BLaER1 (cell line): ENCODE measurements at regions not wholly inside any gene's neighbourhood (a gene's known extent, or its start where the extent isn't known, plus 50 kb on each side); places are given as distances from the start of the nearest gene placed in this dataset.

Experiments used
- H3K27ac ChIP-seq: shearing (Covaris generic); formaldehyde crosslinking; 2 replicates; pipeline ENCODE4 v1.8.1; 2022
- H3K27me3 ChIP-seq: shearing (Covaris generic); formaldehyde crosslinking; 2 replicates; pipeline ENCODE4 v1.8.1; 2022
- H3K36me3 ChIP-seq: shearing (Covaris generic); formaldehyde crosslinking; 2 replicates; pipeline ENCODE4 v1.8.1; 2022
- H3K4me1 ChIP-seq: shearing (Covaris generic); formaldehyde crosslinking; 2 replicates; pipeline ENCODE4 v1.8.1; 2022
- H3K4me2 ChIP-seq: shearing (Covaris generic); formaldehyde crosslinking; 2 replicates; pipeline ENCODE4 v1.8.1; 2022
- H3K4me3 ChIP-seq: shearing (Covaris generic); formaldehyde crosslinking; 2 replicates; pipeline ENCODE4 v1.8.1; 2022
- H3K9ac ChIP-seq: shearing (Covaris generic); formaldehyde crosslinking; 2 replicates; pipeline ENCODE4 v1.8.1; 2022
- H3K9me3 ChIP-seq: shearing (Covaris generic); formaldehyde crosslinking; 2 replicates; pipeline ENCODE4 v1.8.1; 2022
- H4K20me1 ChIP-seq: shearing (Covaris generic); formaldehyde crosslinking; 2 replicates; pipeline ENCODE4 v1.8.1; 2022
- Cebpa-rat ChIP-seq: shearing (Covaris generic); IDR thresholded peaks from 2 replicates; pipeline ENCODE4 v1.8.1; 2022

GRCh38 chr1:29851691-29852090, 615.4 kb downstream of the PTPRU start:
- Histone ChIP-seq H3K36me3 (no peaks in the 10 kb centered on the region), H3K9ac (no peak overlapping the region), H3K4me1 (peaks cover 80% of the 10 kb centered on the region), H3K4me3 (no peak overlapping the region), H3K9me3 (no peaks in the 10 kb centered on the region), H3K27me3 (no peaks in the 10 kb centered on the region), H3K27ac (no peak overlapping the region), H4K20me1 (no peaks in the 10 kb centered on the region), H3K4me2 (no peak overlapping the region; the same call in 1 of the 2 replicates)
- TF ChIP-seq Cebpa-rat = no peak

DNA sequence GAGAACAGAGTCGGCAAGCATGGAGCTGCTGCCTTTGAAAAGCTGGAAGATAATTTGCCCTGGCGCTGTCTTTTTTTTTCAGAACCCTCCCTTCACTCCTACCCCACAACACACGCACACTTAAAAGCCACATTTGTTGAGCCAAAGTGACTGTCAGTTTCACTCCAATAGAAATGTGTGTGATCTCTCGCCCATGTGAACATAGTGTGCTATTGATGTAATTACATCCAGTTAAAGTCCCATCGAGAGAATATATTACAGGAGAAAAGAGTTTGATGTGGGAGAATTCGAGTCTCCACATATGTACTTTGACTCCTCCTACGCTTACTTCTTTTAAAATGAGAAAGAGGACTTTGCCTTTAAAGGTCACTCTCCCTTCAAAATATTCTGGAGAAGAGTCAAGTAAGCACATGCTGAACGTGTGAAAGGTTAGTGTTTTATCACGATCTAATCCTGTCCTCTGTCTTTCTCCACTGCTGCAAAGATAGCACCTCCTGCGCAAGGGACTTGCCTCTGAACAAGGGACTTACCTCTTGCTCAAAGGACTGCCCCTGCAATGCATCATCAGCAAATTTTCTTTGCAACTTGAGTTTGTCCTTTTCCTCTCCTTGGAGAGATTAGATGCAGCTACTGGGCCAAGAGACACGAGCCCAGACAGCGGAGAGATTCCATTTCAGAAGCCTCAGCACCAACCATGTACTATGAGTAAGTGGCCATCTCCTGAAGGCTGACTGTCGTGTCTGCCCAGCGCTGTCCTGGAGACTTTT, 613.9 kb downstream of the PTPRU start:
- Histone ChIP-seq H3K9ac (no peak overlapping the region), H3K27ac (no peak overlapping the region), H3K4me3 (no peak overlapping the region; the same call in 1 of the 2 replicates), H3K27me3 (no peaks in the 10 kb centered on the region), H3K4me1 (peaks cover 66% of the 10 kb centered on the region), H3K36me3 (no peaks in the 10 kb centered on the region), H4K20me1 (no peaks in the 10 kb centered on the region), H3K4me2 (peak overlapping the region; percentile 80), H3K9me3 (no peaks in the 10 kb centered on the region)
- no peak for TF ChIP-seq Cebpa-rat

- Histone ChIP-seq H3K9me3 (no peaks in the 10 kb centered on the region), H3K4me3 (no peak overlapping the region), H3K4me2 (peak overlapping the region; percentile 80), H4K20me1 (no peaks in the 10 kb centered on the region), H3K4me1 (peaks cover 60% of the 10 kb centered on the region), H3K9ac (no peak overlapping the region), H3K27ac (no peak overlapping the region), H3K36me3 (no peaks in the 10 kb centered on the region), H3K27me3 (no peaks in the 10 kb centered on the region)
- TF ChIP-seq Cebpa-rat = no peak
Measured at GRCh38 chr1:29849038-29849750, 612.9 kb downstream of the PTPRU start.

DNA sequence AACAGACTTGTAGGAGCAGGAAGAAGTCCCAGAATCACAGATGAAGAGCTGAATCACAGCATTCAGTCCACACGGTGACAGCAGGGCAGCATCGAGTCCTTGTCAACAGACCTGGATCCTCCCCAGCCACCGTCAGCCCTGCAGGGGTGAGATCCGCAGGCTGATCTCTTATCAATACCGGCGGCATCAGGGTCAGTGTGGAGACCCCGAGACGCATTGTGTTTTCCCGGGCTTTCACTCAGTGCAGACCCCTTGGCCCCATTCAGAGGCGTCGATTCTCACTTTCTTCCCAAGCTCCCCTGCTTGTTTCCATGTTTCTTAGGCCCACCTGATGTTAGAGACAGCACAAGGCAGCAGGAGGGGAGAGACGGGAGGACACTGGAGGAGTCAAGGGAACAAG, 609.6 kb downstream of the PTPRU start:
- Histone ChIP-seq H3K4me1 (peaks cover 29% of the 10 kb centered on the region), H3K9ac (no peak overlapping the region), H3K27ac (no peak overlapping the region), H3K4me3 (no peak overlapping the region), H3K36me3 (no peaks in the 10 kb centered on the region), H4K20me1 (no peaks in the 10 kb centered on the region), H3K4me2 (no peak overlapping the region), H3K27me3 (no peaks in the 10 kb centered on the region), H3K9me3 (peaks cover 16% of the 10 kb centered on the region)
- TF ChIP-seq Cebpa-rat = no peak

DNA sequence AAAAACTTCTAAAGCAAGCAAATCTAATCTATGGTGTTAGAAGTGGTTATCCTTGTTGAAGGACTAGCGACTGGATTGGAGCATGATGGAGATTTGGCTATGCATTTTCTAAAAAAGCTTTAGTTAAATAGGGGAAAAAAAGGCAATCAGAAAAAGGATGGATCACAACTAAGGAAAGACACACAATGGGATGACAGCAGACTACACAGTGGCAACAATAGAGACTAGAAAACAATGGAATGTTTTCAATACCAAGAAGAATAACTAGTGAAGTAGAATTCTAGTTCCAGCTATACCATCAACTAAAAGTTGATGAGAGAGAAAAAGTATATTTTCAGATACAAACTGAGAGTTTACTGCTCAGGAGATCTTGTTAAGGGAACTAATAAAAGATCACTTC, 605.8 kb downstream of the PTPRU start:
- Histone ChIP-seq H3K4me2 (no peak overlapping the region), H3K27ac (no peak overlapping the region), H3K9ac (no peak overlapping the region), H3K4me3 (no peak overlapping the region), H3K36me3 (no peaks in the 10 kb centered on the region), H3K9me3 (peaks cover 16% of the 10 kb centered on the region), H3K27me3 (no peaks in the 10 kb centered on the region), H3K4me1 (peaks cover 1% of the 10 kb centered on the region; the same call in 1 of the 2 replicates), H4K20me1 (no peaks in the 10 kb centered on the region)
- no peak for TF ChIP-seq Cebpa-rat

DNA sequence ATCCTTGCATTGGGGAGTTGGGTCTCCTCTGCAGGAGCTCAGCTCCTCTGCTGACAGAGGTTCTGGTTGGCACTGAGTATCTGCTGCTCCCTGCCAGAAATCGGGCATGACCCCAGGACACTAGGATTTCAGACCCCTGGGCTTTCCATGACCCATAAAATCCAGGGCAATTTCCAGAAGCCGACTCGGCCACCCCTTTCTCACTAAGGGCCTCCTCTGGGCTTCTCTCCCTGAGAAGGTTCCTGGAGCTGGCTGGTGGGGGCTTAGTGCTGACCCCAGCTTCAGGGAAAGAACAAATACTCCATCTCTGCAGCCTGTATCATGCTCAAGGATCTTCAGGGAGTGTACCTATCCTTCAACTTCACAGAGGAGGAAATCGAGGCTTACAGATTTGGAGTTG, 603.4 kb downstream of the PTPRU start:
- Histone ChIP-seq H4K20me1 (no peaks in the 10 kb centered on the region), H3K9ac (no peak overlapping the region), H3K9me3 (peaks cover 16% of the 10 kb centered on the region), H3K27me3 (no peaks in the 10 kb centered on the region), H3K4me2 (no peak overlapping the region), H3K36me3 (no peaks in the 10 kb centered on the region), H3K27ac (no peak overlapping the region), H3K4me3 (no peak overlapping the region), H3K4me1 (peaks cover 18% of the 10 kb centered on the region)
- TF ChIP-seq Cebpa-rat = no peak

GRCh38 chr1:29838738-29839320, 602.5 kb downstream of the PTPRU start:
- Histone ChIP-seq H3K9ac (no peak overlapping the region), H4K20me1 (no peaks in the 10 kb centered on the region), H3K27ac (no peak overlapping the region), H3K4me3 (no peak overlapping the region), H3K9me3 (peaks cover 16% of the 10 kb centered on the region), H3K27me3 (no peaks in the 10 kb centered on the region), H3K4me1 (peaks cover 22% of the 10 kb centered on the region), H3K36me3 (no peaks in the 10 kb centered on the region), H3K4me2 (no peak overlapping the region)
- TF ChIP-seq Cebpa-rat = no peak

DNA sequence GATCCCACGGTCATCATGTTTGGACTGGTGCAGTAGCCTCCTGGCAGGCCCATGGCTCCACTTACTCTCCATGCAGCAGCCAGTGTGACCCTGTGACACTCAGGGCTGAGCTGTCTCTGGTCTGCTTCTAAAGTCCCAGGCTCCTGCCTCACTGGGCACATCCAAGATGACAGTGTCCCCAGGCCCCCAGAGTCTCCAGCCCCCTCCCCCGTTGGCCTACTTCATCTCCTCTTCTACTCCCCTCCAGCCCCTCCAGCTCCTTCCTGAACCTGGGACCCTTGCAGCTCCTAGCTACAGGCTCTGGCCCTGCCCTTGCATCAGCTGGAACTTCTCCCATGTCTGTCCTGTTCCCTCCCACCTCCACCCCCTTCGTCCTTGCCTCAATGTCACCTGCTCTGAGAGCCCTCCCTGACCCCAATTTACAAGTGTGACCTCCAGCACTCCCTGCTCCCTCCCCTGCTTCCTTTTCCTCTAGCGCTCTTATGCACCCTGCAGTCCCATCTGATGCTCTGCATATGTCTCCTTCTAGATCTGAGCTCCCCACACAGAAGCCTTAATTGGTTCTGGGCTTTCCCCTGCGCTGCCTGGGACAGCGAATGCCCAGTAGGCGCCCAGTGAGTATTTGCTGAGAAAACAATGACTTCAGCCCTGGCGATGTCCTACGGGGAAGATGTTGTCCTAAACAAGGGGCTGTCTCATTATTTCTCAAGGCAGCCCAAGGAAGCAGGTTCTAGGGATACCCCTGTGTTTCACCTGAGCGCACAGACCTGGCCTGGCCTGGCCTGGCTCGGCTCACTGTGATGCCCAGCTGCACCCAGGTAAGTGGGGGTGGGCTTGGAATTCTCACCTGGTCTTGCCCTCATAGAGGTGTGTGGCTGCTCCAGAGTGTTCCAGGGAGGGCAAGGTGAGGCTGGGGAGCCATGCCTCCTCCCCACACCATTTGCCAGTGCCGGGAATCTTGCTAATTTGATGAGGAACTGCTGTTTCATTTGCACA, 600.6 kb downstream of the PTPRU start:
- Histone ChIP-seq H3K36me3 (no peaks in the 10 kb centered on the region), H3K9me3 (peaks cover 7% of the 10 kb centered on the region), H4K20me1 (no peaks in the 10 kb centered on the region), H3K9ac (no peak overlapping the region), H3K4me2 (peak overlapping the region; percentile 31; the same call in 1 of the 2 replicates), H3K27ac (no peak overlapping the region), H3K4me1 (peaks cover 41% of the 10 kb centered on the region), H3K27me3 (no peaks in the 10 kb centered on the region), H3K4me3 (no peak overlapping the region)
- TF ChIP-seq Cebpa-rat = no peak

GRCh38 chr1:29835874-29836273, 599.6 kb downstream of the PTPRU start:
- no peaks in the 10 kb centered on the region for H3K36me3 ChIP-seq
- no peaks in the 10 kb centered on the region for H4K20me1 ChIP-seq
- no peak overlapping the region for H3K9ac ChIP-seq
- no peak overlapping the region for H3K4me3 ChIP-seq
- no peaks in the 10 kb centered on the region for H3K9me3 ChIP-seq
- H3K27me3 ChIP-seq = no peaks in the 10 kb centered on the region
- no peak overlapping the region for H3K4me2 ChIP-seq
- H3K27ac ChIP-seq = no peak overlapping the region
- TF ChIP-seq Cebpa-rat = no peak
- peaks cover 51% of the 10 kb centered on the region for H3K4me1 ChIP-seq
